Astrocyte (in vitro differentiated cells and primary cell): ENCODE measurements at regions not wholly inside any gene's neighbourhood (a gene's known extent, or its start where the extent isn't known, plus 50 kb on each side); places are given as distances from the start of the nearest gene placed in this dataset.

ENCODE experiments used
- DNase-seq: peaks from one replicate; pipeline ENCODE4 v3.0.0-alpha.2; 2010; ENCODE audit warnings: low read depth
- FAIRE-seq: peaks from 2 replicates; lab custom pipeline; 2011; peaks lifted over from hg19 to GRCh38; lab: Jason Lieb, UNC
- H2AFZ ChIP-seq: 2 replicates; pipeline ENCODE4 v1.6.0; 2012; ENCODE audit warnings: low read depth, low read length, inconsistent platforms
- H3K27ac ChIP-seq: 2 replicates; pipeline ENCODE4 v1.5.1; 2011; ENCODE audit warnings: low read depth, low read length, inconsistent platforms
- H3K27me3 ChIP-seq: 2 replicates; pipeline ENCODE4 v1.6.0; 2011; ENCODE audit warnings: low read length, inconsistent platforms; ENCODE audit not compliant: insufficient read depth
- H3K36me3 ChIP-seq: 2 replicates; pipeline ENCODE4 v1.5.1; 2011; ENCODE audit warnings: low read length, inconsistent platforms; ENCODE audit not compliant: insufficient read depth
- H3K4me1 ChIP-seq: 2 replicates; pipeline ENCODE4 v1.5.1; 2011; ENCODE audit warnings: low read length, inconsistent platforms; ENCODE audit not compliant: insufficient read depth
- H3K4me2 ChIP-seq: 2 replicates; pipeline ENCODE4 v1.6.0; 2012; ENCODE audit warnings: low read length, inconsistent platforms
- H3K4me3 ChIP-seq: 2 replicates; pipeline ENCODE4 v1.5.1; 2011; ENCODE audit warnings: low read depth, mild to moderate bottlenecking, low read length, inconsistent platforms; ENCODE audit not compliant: insufficient read depth
- H3K79me2 ChIP-seq: 2 replicates; pipeline ENCODE4 v1.6.0; 2012; ENCODE audit warnings: mild to moderate bottlenecking, low read length, inconsistent platforms; ENCODE audit not compliant: insufficient read depth
- H3K9ac ChIP-seq: 2 replicates; pipeline ENCODE4 v1.6.0; 2012; ENCODE audit warnings: mild to moderate bottlenecking, low read length, inconsistent platforms
- H3K9me3 ChIP-seq: 2 replicates; pipeline ENCODE4 v1.5.1; 2012; ENCODE audit warnings: low read depth, mild to moderate bottlenecking, low read length, inconsistent platforms; ENCODE audit not compliant: insufficient read depth
- H4K20me1 ChIP-seq: 2 replicates; pipeline ENCODE4 v1.6.0; 2012; ENCODE audit warnings: low read length, inconsistent platforms; ENCODE audit not compliant: insufficient read depth
- H3K27ac Mint-ChIP-seq: one replicate; pipeline ENCODE4 v1.8.0; 2021; ENCODE audit warnings: mild to moderate bottlenecking, mixed read lengths; ENCODE audit not compliant: unreplicated experiment
- H3K27me3 Mint-ChIP-seq: one replicate; pipeline ENCODE4 v1.8.0; 2021; ENCODE audit warnings: low read depth, mixed read lengths; ENCODE audit not compliant: unreplicated experiment
- H3K36me3 Mint-ChIP-seq: one replicate; pipeline ENCODE4 v1.8.0; 2021; ENCODE audit warnings: low read depth, mixed read lengths; ENCODE audit not compliant: unreplicated experiment
- H3K4me1 Mint-ChIP-seq: one replicate; pipeline ENCODE4 v1.8.0; 2021; ENCODE audit warnings: low read depth, mixed read lengths; ENCODE audit not compliant: unreplicated experiment
- H3K4me3 Mint-ChIP-seq: one replicate; pipeline ENCODE4 v1.8.0; 2021; ENCODE audit warnings: mild to moderate bottlenecking, moderate library complexity, mixed read lengths; ENCODE audit not compliant: unreplicated experiment
- H3K9me3 Mint-ChIP-seq: one replicate; pipeline ENCODE4 v1.8.0; 2021; ENCODE audit warnings: mild to moderate bottlenecking, mixed read lengths; ENCODE audit not compliant: unreplicated experiment
- EZH2 ChIP-seq: IDR thresholded peaks from 2 replicates; pipeline ENCODE4 v1.6.1; 2012; ENCODE audit warnings: mild to moderate bottlenecking, low read length, inconsistent platforms; ENCODE audit not compliant: insufficient read depth
- TF ChIP-seq, protein P1 (sequence below): IDR thresholded peaks from 2 replicates; pipeline ENCODE4 v1.5.1; 2011; ENCODE audit warnings: low read depth, mild to moderate bottlenecking, inconsistent platforms, low read length, moderate library complexity; ENCODE audit not compliant: insufficient read depth

DNA sequence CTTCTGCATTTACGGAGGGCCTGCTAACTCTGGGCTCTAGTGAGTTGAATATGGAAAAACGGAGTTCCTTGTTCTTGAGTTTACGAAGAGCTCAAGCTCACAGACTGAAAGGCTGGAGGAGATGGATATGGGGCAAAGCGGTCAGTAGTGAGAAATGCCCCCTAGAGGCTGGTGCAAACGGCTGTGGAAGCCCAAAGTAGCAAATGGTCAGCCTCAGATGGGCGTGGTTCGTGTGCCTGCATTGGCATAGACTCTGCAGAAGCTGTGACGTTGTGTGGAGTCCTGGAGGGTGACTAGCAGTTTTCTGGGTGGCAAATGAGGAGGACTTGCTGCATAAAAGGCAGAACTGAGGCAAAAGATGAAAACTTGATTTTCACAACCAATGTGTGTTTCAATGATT lies 93.6 kb upstream of the TWIST2 start:
- Mint-ChIP-seq H3K36me3 (no peaks in the 10 kb centered on the region), H3K9me3 (peaks cover 5% of the 10 kb centered on the region), H3K4me3 (no peak overlapping the region), H3K27ac (no peak overlapping the region), H3K4me1 (no peaks in the 10 kb centered on the region), H3K27me3 (peaks cover 12% of the 10 kb centered on the region)
- FAIRE-seq = no peak
- Histone ChIP-seq H2AFZ (no peak overlapping the region), H3K27ac (no peak overlapping the region), H3K4me1 (no peaks in the 10 kb centered on the region), H3K27me3 (no peaks in the 10 kb centered on the region), H3K9ac (no peak overlapping the region), H3K36me3 (no peaks in the 10 kb centered on the region), H3K4me3 (no peak overlapping the region), H3K9me3 (no peaks in the 10 kb centered on the region), H3K4me2 (no peak overlapping the region), H3K79me2 (no peaks in the 10 kb centered on the region), H4K20me1 (no peaks in the 10 kb centered on the region)
- DNase-seq = no peak
- TF ChIP-seq, protein P1, sequence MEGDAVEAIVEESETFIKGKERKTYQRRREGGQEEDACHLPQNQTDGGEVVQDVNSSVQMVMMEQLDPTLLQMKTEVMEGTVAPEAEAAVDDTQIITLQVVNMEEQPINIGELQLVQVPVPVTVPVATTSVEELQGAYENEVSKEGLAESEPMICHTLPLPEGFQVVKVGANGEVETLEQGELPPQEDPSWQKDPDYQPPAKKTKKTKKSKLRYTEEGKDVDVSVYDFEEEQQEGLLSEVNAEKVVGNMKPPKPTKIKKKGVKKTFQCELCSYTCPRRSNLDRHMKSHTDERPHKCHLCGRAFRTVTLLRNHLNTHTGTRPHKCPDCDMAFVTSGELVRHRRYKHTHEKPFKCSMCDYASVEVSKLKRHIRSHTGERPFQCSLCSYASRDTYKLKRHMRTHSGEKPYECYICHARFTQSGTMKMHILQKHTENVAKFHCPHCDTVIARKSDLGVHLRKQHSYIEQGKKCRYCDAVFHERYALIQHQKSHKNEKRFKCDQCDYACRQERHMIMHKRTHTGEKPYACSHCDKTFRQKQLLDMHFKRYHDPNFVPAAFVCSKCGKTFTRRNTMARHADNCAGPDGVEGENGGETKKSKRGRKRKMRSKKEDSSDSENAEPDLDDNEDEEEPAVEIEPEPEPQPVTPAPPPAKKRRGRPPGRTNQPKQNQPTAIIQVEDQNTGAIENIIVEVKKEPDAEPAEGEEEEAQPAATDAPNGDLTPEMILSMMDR = no peak
- no peak for TF ChIP-seq EZH2

DNA sequence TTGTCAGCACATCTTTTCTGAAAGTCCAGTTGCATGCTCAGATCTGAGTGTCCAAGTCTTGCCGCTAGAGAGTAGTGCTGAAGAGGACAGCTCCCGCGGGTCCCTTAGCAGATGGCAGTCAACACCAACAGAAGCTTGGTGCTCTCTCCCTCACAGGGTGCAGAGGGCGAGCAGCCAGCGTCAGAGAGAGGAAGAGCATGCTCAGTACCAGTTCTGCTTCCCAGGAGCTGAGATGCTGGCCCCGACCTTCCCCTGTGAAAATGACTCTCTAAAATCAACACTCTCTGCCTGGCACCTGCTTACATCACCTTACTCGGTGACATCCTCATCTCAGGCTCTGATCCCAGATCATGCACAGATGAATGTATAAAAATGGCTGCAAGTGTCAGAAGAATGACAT lies 86.0 kb upstream of the TWIST2 start:
- H3K4me2 ChIP-seq = no peak overlapping the region
- DNase-seq = peak; percentile 20
- H2AFZ ChIP-seq = no peak overlapping the region
- H3K36me3 ChIP-seq = no peaks in the 10 kb centered on the region
- no peak for FAIRE-seq
- Mint-ChIP-seq H3K27ac (no peak overlapping the region), H3K4me1 (no peaks in the 10 kb centered on the region), H3K27me3 (peaks cover 33% of the 10 kb centered on the region), H3K9me3 (peaks cover 2% of the 10 kb centered on the region), H3K36me3 (peaks cover 3% of the 10 kb centered on the region), H3K4me3 (no peak overlapping the region)
- no peaks in the 10 kb centered on the region for H3K4me1 ChIP-seq
- H3K4me3 ChIP-seq = no peak overlapping the region
- no peak overlapping the region for H3K27ac ChIP-seq
- H3K9ac ChIP-seq = no peak overlapping the region
- no peak for TF ChIP-seq EZH2
- TF ChIP-seq, protein P1 = no peak
- no peaks in the 10 kb centered on the region for H4K20me1 ChIP-seq
- H3K27me3 ChIP-seq = no peaks in the 10 kb centered on the region
- no peaks in the 10 kb centered on the region for H3K79me2 ChIP-seq
- no peaks in the 10 kb centered on the region for H3K9me3 ChIP-seq

DNA sequence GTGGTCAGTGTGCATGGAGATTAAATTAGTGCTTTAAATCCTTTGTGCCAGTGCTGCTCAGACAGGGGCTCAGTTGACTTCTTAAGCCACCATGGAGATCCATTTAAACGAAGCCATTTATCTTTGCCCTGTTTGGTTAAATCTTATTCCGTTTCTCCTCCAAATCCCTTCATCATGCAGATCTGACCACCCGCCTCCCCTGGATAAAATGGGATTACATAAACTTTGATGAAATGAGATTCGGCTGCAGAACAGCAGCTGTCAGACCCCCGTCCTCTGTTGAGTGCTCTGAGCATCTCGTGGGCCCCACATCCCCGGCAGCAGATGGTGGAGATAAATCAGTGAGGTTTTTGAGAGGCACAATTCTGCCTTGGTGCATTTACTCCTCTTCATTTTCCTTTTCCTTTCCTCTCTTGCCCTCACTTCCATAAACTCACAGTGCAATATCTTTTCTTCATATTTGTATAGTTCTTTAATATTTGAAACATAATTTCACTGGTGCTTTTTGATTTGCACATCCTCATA lies 84.4 kb upstream of the TWIST2 start:
- H3K36me3 Mint-ChIP-seq = peaks cover 3% of the 10 kb centered on the region
- no peaks in the 10 kb centered on the region for H4K20me1 ChIP-seq
- H2AFZ ChIP-seq = no peak overlapping the region
- peaks cover 4% of the 10 kb centered on the region for H3K27me3 ChIP-seq
- H3K4me3 Mint-ChIP-seq = no peak overlapping the region
- H3K4me3 ChIP-seq = no peak overlapping the region
- no peak for DNase-seq
- H3K9me3 Mint-ChIP-seq = peaks cover 10% of the 10 kb centered on the region
- no peaks in the 10 kb centered on the region for H3K9me3 ChIP-seq
- no peaks in the 10 kb centered on the region for H3K4me1 ChIP-seq
- H3K27ac ChIP-seq = no peak overlapping the region
- H3K4me1 Mint-ChIP-seq = no peaks in the 10 kb centered on the region
- H3K9ac ChIP-seq = no peak overlapping the region
- no peak overlapping the region for H3K27ac Mint-ChIP-seq
- no peak for FAIRE-seq
- TF ChIP-seq EZH2 = no peak
- TF ChIP-seq, protein P1 = no peak
- no peaks in the 10 kb centered on the region for H3K36me3 ChIP-seq
- no peak overlapping the region for H3K4me2 ChIP-seq
- peaks cover 37% of the 10 kb centered on the region for H3K27me3 Mint-ChIP-seq
- H3K79me2 ChIP-seq = no peaks in the 10 kb centered on the region
